NCI-H1930 (cell line): ENCODE measurements at regions not wholly inside any gene's neighbourhood (a gene's known extent, or its start where the extent isn't known, plus 50 kb on each side); places are given as distances from the start of the nearest gene placed in this dataset.
"Not testable (repeated sequence)": the region's sequence is repeated elsewhere in the genome, so short reads cannot be mapped to it uniquely, and the experiment has no call there.

Source experiments
- DNase-seq, 2 experiments: peaks; one replicate each; lab custom pipeline; 2025; lab: John Stamatoyannopoulos, UW

- no peak for DNase-seq
Observed at GRCh38 chr12:46669720-46670119, 156.1 kb downstream of the SLC38A4 start.

GRCh38 chr12:46667551-46667950 lies 158.2 kb downstream of the SLC38A4 start:
- no peak for DNase-seq

GRCh38 chr12:46664761-46665287 lies 161.0 kb downstream of the SLC38A4 start:
- peak; percentile 67 to 86 for DNase-seq

GRCh38 chr12:46663318-46663717 lies 162.5 kb downstream of the SLC38A4 start:
- DNase-seq = no peak

GRCh38 chr12:46661110-46661845 lies 164.5 kb downstream of the SLC38A4 start:
- peak; percentile 72 to 83 for DNase-seq

- no peak for DNase-seq
Observed at GRCh38 chr12:46660719-46661109, 165.1 kb downstream of the SLC38A4 start.

GRCh38 chr12:46660276-46660675 lies 165.5 kb downstream of the SLC38A4 start:
- no peak for DNase-seq

- no peak for DNase-seq
Observed at GRCh38 chr12:46659824-46660223, 166.0 kb downstream of the SLC38A4 start.

- no peak for DNase-seq
Observed at GRCh38 chr12:46659032-46659650, 166.7 kb downstream of the SLC38A4 start.

- no peak for DNase-seq
Observed at GRCh38 chr12:46657453-46658411, 168.1 kb downstream of the SLC38A4 start.

GRCh38 chr12:46655984-46656383 lies 169.8 kb downstream of the SLC38A4 start:
- DNase-seq = not testable (repeated sequence)

GRCh38 chr12:46653311-46653710 lies 172.5 kb downstream of the SLC38A4 start:
- DNase-seq = no peak

GRCh38 chr12:46652692-46653091 lies 173.1 kb downstream of the SLC38A4 start:
- no peak for DNase-seq

GRCh38 chr12:46650688-46651087 lies 175.1 kb downstream of the SLC38A4 start:
- no peak for DNase-seq

GRCh38 chr12:46649433-46649832 lies 176.4 kb downstream of the SLC38A4 start:
- no peak for DNase-seq

GRCh38 chr12:46647034-46647433 lies 178.8 kb downstream of the SLC38A4 start:
- no peak for DNase-seq

GRCh38 chr12:46641649-46642048 lies 184.1 kb downstream of the SLC38A4 start:
- DNase-seq = not testable (repeated sequence)

- no peak for DNase-seq
Observed at GRCh38 chr12:46635818-46636217, 190.0 kb downstream of the SLC38A4 start.

- DNase-seq = no peak
Observed at GRCh38 chr12:46629331-46630229, 196.2 kb downstream of the SLC38A4 start.

GRCh38 chr12:46628176-46628575 lies 197.6 kb downstream of the SLC38A4 start:
- no peak for DNase-seq

- DNase-seq = no peak
Observed at GRCh38 chr12:46627686-46628085, 198.1 kb downstream of the SLC38A4 start.
